NCI-H774 (cell line): ENCODE measurements at regions not wholly inside any gene's neighbourhood (a gene's known extent, or its start where the extent isn't known, plus 50 kb on each side); places are given as distances from the start of the nearest gene placed in this dataset.
"Not testable (repeated sequence)": the region's sequence is repeated elsewhere in the genome, so short reads cannot be mapped to it uniquely, and the experiment has no call there.

Experiments
- DNase-seq: peaks from one replicate; lab custom pipeline; 2025; lab: John Stamatoyannopoulos, UW

DNA sequence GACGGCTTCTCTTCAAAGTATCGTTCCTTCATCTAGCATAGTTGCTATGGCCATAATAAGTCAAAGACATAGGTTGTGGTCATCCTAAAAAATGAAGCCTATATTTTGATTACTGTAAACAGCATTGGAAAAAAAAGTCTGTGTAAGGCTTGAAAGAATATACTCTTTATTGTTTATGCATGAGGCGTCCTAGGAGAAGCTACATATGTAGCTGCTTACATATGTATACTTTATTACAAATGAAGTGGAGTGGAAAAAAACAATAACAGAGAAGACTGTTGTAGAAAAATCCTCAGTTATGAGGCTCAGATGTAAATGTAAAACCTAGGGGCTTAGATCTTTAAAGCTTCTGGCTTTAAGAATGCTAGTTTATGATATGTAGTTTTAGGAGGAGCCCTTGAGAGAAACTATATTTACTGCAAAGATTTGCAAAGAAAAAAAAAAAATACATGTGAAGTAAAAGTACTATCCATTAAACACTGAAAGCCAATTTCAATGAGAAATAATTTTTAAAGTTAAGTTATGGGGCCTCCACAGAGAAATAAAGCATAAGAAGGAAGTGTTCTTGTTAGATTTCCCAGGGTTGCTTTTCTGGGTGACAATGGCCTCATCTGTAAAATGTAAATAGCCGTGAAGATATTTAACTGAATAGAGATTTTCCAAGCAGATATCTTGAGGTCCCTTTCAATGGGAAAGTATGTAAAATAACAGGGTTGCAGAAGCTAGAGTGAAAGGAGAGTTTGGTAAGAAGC is 598.2 kb downstream of the TRIML1 start:
- DNase-seq: no peak

GRCh38 chr4:188738290-188738689 is 599.0 kb downstream of the TRIML1 start:
- not testable (repeated sequence) for DNase-seq

DNA sequence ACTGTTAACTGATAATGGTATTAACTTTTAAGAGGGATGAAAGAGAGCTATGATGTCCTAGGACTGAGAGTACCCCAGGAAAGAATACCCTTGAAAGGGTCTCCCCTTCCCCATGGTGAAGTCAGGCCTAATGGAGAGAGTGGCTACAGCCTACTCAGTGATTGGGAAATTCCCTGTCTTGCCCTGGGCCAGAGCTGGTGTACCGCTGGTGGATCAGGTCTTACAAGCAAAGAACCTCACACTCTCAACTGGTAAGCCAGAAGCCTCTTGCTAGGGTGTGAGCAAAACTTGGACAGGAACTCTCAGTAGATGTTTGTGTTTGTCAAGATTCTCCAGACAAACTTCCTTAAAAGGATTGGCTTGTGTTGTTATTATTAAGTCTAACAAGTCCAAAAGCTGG is 600.9 kb downstream of the TRIML1 start:
- not testable (repeated sequence) for DNase-seq

- DNase-seq: not testable (repeated sequence)
These were observed 601.5 kb downstream of the TRIML1 start for GRCh38 chr4:188740791-188741190.

GRCh38 chr4:188754372-188755002 is 615.2 kb downstream of the TRIML1 start:
- DNase-seq: no peak

GRCh38 chr4:188767496-188767895 is 628.3 kb downstream of the TRIML1 start:
- no peak for DNase-seq

- DNase-seq: no peak
These were observed 639.7 kb downstream of the TRIML1 start for GRCh38 chr4:188778905-188779304.

DNA sequence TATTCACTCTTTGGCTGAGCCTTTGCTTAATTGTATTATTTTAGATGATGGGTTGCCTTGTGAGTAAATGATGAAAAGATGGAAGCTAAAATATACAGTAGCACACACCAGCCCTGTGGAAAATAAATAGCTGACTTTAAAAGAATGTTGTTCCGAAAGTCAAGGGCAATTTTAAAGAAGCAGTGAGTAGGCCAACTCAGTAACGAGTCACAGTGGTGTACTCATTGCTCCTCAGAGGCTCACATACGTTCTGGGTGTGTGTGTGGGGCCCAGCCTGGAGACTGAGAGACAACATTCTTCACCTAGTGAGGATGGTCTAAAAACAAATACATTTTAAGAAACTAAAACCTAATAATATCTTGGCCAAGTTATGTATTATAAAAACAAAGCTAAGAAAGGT is 640.3 kb downstream of the TRIML1 start:
- DNase-seq: no peak

DNA sequence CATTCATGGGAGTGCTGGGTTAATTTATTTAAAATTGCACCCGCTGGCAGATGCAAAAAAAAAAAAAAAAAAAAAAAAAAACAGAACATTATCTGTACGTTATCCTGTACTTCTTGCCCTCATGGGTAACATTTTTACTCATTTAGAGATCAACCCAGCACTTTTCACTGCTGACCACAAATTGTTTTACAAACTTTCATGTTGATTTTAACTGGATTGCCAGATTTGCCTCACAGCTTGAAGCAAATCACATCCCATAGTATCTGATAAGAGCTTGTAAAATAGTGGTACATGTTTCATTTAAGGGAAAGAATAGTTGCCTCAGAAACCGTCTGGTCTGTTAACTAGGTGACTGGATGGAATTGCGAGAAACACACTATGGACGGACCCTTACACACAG is 640.8 kb downstream of the TRIML1 start:
- no peak for DNase-seq

GRCh38 chr4:188780686-188781085 is 641.4 kb downstream of the TRIML1 start:
- DNase-seq: no peak

DNA sequence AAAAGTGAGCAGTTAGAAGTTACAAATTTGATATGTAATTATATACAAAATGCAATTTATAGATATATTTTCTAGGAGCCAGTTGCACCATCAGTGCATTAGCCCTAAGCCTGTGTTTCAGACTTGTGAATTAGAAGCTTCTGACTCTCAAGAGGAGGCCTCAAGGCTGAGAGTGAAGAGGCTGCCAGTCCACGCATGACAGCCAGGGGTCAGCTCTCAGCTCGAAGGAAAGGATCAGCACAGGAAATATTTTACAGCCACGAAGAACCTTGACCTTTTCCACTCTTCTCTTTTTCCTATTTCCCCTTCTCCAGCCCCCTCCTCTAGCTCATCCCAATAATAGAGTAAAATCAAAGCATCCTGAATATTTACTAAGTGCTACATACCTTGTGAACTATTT is 642.4 kb downstream of the TRIML1 start:
- DNase-seq: no peak

- no peak for DNase-seq
These were observed 643.9 kb downstream of the TRIML1 start for GRCh38 chr4:188783175-188783574.

DNA sequence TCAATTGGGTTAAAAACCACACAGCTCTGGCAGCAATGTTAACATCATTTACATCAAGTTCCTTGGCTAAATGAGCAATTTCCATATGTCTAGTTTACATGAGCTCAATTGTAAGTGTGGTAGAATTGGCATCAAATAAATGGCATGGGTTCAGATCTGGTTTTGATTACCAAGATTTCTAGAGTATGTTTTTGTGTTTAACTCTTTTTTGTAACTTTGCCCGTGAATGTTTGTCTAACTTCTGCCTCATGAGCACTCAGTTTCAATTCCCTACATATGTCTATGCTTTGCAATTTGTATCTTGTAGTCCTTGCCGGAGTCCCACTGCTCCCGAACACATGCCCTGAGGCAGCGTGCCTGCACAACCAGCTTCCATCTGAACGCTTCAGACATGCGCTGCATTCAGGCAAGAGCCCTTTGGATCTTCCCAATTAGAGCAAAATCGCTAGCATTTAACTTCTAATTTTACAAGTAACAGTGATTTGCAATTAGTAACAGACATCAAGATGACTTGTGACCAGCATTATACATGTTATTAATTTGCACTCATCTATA is 644.4 kb downstream of the TRIML1 start:
- no peak for DNase-seq

DNA sequence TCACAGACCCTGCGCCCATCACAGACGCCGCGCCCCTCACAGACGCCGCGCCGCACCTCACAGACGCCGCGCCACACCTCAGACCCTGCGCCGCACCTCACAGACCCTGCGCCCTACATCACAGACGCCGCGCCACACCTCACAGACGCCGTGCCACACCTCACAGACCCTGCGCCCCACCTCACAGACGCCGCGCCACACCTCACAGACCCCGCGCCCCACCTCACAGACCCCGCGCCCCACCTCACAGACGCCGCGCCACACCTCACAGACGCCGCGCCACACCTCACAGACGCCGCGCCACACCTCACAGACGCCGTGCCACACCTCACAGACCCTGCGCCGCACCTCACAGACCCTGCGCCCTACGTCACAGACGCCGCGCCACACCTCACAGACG is 657.4 kb downstream of the TRIML1 start:
- DNase-seq: not testable (repeated sequence)

- not testable (repeated sequence) for DNase-seq
These were observed 657.8 kb downstream of the TRIML1 start for GRCh38 chr4:188797011-188797410.

- no peak for DNase-seq
These were observed 665.6 kb downstream of the TRIML1 start for GRCh38 chr4:188804861-188805260.

DNA sequence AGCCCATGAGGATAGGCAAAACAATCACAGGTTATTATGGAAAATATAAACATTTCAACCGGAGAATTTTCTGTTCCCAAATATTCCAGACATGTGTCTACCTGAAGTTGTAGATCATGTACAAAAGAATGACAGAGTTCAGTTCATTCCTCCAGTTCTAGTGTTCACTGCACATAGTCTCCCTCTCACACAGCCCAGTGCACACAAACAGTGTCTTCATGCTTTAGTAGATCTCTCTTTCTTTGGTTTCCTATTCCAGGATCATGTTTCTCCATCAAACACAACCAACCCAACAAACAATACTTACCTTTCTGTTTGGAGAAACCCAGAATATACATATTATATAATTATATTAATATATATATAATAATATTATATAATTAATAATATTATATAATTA is 671.9 kb downstream of the TRIML1 start:
- no peak for DNase-seq

DNA sequence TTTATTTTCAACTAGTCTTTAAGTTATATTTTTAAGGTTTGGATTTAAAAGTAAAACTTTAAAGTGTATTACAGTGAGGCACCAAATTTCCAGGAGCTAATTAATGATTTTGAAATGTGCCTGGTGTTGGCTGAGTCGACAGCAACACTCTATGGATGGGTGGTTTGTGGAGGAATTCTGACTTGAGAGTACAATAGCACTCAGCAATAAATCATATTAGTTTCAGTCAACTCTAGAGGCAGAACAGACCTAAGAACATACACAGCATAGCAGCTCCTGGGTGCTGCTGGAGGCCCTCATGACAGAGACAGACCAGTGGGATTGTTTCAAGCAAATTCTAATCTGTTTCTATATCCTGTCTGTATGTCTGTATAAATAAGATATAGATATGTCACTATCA is 673.4 kb downstream of the TRIML1 start:
- DNase-seq: no peak

- DNase-seq: no peak
These were observed 679.1 kb downstream of the TRIML1 start for GRCh38 chr4:188818300-188818699.

DNA sequence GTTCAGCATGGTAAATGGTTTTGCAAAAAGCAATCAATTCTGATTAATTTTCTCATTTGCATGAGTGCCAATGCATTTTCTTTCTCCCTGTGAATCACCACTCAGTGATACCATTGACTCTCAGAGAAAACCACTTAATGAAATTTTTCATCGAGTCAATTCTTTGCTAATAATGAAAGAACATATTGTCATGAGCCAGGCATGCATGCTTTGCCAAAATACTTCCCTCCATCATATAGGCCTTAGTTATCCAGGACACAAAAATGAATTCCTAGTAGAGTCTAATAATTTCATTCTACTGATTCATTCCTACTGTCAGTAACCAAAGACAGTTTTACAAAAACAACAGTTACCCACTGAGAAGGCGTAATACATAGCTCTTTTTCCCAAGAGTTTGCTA is 680.0 kb downstream of the TRIML1 start:
- no peak for DNase-seq

DNA sequence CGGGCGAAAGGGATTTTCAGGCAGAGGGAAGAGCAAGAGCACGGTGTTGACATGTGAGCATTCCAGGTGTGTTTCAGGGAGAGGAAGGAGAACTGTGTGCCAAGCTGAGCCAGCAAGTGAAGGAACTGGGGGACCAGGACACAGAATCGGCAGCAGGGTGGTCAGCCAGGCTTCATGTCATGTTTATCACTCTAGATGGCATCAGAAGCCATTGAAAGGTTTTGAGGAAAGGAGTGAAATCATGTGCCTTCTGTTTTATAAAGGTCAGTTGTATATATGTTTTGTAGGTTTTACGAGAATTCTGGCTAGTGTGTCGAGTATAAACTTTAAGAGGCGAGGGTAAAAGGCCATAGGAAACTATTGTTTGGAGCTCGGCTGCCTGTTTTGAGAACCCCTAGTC is 682.3 kb downstream of the TRIML1 start:
- DNase-seq: no peak

DNA sequence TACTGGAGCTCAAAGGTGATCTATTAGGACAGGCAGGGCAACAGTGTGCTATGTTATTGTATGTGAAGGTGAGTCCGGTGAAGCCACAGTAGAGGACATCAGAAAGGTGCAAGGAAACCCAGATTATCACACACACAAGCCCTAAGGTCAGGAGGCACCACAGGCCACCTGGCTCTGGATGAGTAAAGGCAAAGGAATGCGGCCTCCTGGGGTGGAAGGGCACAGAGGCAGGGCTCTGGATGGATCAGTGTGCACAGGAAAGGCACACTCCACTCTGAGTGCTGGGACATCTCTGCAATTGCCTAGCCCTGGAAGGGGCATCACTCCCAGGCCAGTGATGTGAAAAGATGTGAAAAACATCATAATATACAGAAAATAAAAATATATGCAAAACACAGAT is 683.5 kb downstream of the TRIML1 start:
- no peak for DNase-seq

DNA sequence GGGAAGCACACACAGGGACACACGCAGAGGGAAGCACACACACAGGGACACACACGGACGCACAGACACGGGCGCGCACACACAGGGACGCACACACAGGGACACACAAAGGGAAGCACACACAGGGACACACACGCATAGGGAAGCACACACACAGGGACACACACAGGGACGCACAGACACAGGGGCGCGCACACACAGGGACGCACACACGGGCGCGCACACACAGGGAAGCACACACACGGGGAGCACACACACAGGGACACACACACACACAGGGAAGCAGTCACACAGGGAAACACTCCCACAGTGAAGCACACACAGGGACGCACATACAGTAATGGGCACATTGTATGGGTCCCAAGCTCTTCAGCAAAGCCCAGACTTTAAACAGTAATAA is 685.3 kb downstream of the TRIML1 start:
- DNase-seq: no peak

DNA sequence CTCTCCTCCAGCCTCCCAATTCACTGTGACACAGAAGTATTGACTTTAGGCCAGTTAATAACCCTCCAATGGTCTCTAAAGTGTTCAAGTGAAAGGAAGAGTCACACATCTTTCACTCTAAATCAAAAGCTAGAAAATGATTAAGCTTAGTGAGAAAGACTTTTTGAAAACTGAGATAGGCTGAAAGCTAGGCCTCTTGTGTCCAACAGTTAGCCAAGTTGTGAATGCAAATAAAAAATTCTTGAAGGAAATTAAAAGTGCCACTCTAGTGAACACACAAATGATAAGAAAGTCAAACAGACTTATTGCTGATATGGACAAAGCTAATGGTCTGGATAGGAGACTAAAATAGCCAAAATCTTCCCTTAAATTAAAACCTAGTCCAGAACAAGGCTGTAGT is 687.2 kb downstream of the TRIML1 start:
- no peak for DNase-seq
